ENCODE measurements at regions not wholly inside any gene's neighbourhood (a gene's known extent, or its start where the extent isn't known, plus 50 kb on each side); places are given as distances from the start of the nearest gene placed in this dataset.
"Not testable (repeated sequence)": the region's sequence is repeated elsewhere in the genome, so short reads cannot be mapped to it uniquely, and the experiment has no call there.

- DNase-seq, result no peak
These were observed 475.8 kb downstream of the PREX1 start for GRCh38 chr20:48352042-48352441.

GRCh38 chr20:48350313-48350988 lies 477.3 kb downstream of the PREX1 start:
- peak in 1 of 2 experiments; percentile 8 for DNase-seq

DNA sequence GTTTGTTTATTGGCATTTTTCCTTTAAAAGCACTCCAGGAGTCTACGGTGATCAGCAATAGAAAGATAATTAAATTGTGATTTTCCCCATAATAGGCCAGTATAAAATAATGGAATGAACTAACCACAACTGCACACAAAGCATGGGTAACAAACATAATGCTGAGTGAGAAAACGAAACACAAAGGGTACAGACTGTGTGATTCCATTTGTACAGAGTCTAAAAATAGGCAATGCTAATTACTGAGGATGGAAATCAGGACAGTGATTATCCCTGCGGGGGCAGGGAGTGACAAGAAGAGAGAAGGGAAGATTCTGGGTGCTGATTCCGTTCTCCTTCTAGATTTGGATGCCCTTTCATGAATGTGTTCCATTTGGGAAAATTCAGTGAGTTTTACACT lies 478.1 kb downstream of the PREX1 start:
- no peak for DNase-seq

DNA sequence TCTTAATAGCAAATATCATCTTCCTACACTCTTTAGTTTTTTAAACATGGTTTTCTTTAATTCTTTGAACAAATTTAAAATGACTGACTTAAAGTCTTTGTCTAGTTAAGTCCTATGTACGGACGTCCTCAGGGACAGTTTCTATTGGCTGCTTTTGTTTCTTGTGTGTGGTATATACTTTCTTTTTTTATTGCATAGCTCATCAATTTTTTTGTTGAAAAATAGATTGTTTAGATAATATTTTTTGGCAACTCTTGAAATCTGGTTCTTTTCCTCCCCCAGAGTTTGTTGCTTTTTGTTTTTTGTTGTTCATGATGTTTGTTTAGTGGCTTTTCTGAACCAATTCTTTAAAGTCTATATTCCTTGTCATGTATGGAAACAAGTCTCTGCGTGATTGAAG lies 479.8 kb downstream of the PREX1 start:
- no peak for DNase-seq

GRCh38 chr20:48342822-48343513 lies 484.8 kb downstream of the PREX1 start:
- DNase-seq, result no peak

- DNase-seq, result no peak
These were observed 486.9 kb downstream of the PREX1 start for GRCh38 chr20:48340883-48341281.

- DNase-seq, result no peak
These were observed 487.6 kb downstream of the PREX1 start for GRCh38 chr20:48339986-48340882.

DNA sequence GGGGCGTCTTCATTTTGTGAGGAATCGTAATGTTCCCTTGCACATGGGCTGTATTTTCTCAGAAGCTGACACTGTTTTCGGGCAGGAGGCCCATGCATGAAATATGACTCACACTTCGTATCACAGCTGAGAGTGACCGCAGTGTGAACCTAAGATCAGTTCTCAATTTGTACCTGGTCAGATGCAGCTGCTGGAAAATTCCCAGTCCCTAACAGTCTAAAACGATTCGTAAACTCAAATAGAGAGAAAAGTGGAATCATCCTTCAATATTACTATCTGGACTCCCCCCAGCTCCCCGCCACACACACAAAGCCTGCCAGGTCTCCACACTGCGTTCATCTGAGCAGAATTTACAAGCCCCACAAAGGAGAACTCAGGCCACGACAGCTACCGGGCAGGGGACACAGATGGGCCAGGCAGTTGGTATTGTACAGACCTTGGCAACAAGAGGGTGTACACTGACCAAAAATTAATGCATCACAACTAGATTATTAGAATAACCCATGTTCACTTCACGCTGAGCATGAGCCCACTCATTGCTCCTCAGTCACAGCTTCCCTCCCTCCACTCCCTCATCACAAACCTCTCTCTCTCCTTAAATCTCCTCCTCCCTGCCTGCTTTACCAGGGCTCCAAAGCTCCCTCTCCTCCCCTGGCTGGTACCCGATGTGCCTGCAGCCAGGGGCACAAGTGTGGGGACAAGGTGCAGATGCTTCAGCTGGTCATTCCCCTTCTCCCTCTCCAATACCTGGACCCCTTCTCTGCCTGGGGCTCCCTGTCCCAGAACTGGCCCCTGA lies 488.4 kb downstream of the PREX1 start:
- no peak for DNase-seq

- no peak for DNase-seq
These were observed 489.1 kb downstream of the PREX1 start for GRCh38 chr20:48338717-48339116.

DNA sequence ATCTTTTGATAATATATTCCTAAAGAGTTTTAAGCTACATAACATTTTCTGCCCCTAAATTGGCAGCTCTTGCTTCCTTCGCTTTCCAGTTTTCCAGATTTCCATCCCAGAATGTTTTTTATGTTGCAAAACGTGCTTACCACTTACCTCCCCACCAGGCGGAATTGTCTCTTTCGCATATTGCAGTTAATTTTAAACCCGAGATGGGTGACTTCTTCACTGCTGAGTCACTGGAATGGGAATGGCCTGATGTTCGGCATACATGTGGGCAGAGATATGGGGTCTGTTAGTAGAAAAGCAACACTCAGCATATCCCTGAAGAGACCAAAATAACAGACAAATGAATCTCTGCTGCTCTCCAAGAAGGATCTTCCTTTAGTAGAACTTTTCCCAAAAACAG lies 491.2 kb downstream of the PREX1 start:
- DNase-seq, result no peak

GRCh38 chr20:48335308-48336050 lies 492.3 kb downstream of the PREX1 start:
- DNase-seq, result peak; percentile 59 to 72

GRCh38 chr20:48333707-48334106 lies 494.1 kb downstream of the PREX1 start:
- DNase-seq, result no peak

DNA sequence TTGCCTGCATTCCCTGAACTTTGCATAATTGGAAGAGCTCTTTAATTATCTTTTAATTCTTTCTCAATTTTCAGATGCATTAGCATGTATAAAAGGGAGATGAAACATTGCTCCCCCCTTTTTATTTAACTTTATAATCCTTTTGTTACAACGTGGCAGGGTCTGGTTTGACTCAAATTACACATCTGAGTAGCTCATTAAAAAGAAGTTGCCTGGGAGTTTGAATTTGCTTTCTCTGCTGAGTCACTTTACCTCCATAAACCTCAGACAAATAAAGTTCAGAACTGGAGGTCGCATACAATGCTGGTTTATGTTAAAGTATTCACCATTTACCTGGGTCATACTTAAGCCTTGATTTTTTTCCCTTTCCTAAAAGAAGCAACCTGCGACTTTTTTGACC lies 495.2 kb downstream of the PREX1 start:
- DNase-seq, result peak in 1 of 2 experiments; percentile 19

DNA sequence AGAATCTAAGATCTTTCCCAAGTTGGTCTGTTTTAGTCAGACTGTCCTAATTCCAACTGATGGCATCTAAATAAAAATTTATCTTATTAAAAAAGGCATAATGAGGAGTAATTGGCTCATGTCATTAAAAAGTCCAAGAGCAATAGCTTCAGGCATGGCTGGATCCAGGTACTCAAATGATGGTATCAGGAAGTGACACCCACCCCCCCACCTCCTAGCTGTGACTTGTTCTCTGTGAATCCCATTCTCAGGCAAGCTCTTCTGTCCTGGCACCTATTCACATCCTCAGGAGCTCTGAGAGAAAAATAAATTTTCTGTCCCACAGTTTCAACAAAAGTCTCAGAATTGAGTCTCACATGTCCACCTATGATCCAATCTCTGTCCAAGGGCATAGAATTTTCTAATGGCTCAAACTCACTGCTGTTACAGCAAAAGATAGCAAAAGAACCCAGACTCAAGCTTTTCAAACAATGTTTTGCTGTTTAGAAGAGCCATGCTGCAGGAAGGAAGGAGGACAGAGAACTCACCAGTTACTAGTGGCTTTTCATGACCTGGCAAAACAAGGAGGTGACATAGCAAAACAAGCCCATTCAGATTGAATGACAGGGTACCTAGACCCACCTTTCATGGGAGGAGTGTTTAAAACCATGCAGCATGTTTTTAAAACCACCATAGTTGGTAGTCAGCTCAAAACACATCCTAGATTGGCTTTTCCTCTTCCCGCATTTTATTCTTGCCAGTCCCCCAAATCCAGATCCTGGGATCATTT lies 496.1 kb downstream of the PREX1 start:
- no peak for DNase-seq

GRCh38 chr20:48329676-48330664 lies 497.8 kb downstream of the PREX1 start:
- peak; percentile 16 to 65 for DNase-seq

- no peak for DNase-seq
These were observed 498.7 kb downstream of the PREX1 start for GRCh38 chr20:48329031-48329615.

DNA sequence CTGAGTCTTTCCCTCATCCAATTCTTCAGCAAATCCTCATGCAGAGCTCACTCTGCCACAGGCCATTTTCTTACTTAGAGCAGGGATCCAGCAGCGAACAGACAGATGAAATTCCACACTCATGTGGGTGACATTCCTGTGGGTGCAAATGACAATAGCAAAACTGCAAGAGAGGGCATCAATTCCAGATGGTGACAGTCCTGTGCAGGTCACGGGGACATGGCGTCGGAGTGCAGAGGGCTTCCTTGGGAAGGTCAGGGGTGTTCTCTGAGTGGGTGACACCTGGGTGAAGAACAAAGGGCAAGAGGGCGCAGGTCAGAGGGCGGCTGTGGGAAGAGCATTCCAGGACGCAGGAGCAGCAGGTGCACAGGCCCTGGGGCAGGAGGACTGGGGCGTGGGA lies 500.0 kb downstream of the PREX1 start:
- not testable (repeated sequence) for DNase-seq

GRCh38 chr20:48326868-48327267 lies 500.9 kb downstream of the PREX1 start:
- DNase-seq, result peak in 1 of 2 experiments; percentile 23

DNA sequence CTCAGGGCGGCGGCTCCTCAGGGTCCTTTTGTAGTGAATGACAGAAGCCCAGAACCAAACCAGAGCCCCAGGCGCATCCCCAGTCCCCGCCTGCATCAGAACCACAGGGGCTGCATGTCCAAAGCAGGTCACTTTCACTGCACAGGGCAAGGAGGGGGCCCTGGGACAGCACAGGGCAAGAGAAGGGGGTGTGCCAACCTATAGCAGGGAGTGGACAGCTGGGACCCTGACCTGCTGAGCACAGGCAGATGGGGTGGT lies 501.4 kb downstream of the PREX1 start:
- DNase-seq, result no peak

Measured in NCI-H524 (cell line).